Vagina (tissue), 2 donors: ENCODE measurements at regions not wholly inside any gene's neighbourhood (a gene's known extent, or its start where the extent isn't known, plus 50 kb on each side); places are given as distances from the start of the nearest gene placed in this dataset.
A peak's percentile ranks its signal among the peaks of the same experiment; 100 is the strongest.
"Not testable (repeated sequence)": the region's sequence is repeated elsewhere in the genome, so short reads cannot be mapped to it uniquely, and the experiment has no call there.

ENCODE experiments used
- DNase-seq, 2 donors: peaks; one replicate each; pipeline ENCODE4 v3.0.0-alpha.2; 2017; ENCODE audit errors: extremely low spot score in 2 of 2
- H3K27ac ChIP-seq: fragments of 200-600 bp; sonication (generic); one replicate; pipeline ENCODE4 v1.5.1; 2019
- H3K27me3 ChIP-seq: fragments of 200-600 bp; sonication (generic); one replicate; pipeline ENCODE4 v1.5.1; 2019
- H3K36me3 ChIP-seq, 2 donors: fragments of 200-600 bp; sonication (generic); one replicate each; pipeline ENCODE4 v1.5.1; 2017 to 2019
- H3K4me1 ChIP-seq: fragments of 200-600 bp; sonication (generic); one replicate; pipeline ENCODE4 v1.5.1; 2019
- H3K4me3 ChIP-seq, 2 donors: fragments of 200-600 bp; sonication (generic); 1 replicate in 1 of 2; 2 replicates in 1 of 2; pipeline ENCODE4 v1.5.1; 2016 to 2019
- H3K9me3 ChIP-seq: fragments of 200-600 bp; sonication (generic); one replicate; pipeline ENCODE4 v1.5.1; 2019
- CTCF ChIP-seq, 3 experiments: fragments of 450-650 bp in 2 of 3; fragments of 200-600 bp in 1 of 3; sonication (generic) in 1 of 3; IDR thresholded peaks; one replicate each; pipeline ENCODE4 v1.5.1; 2017 to 2019; ENCODE audit warnings: antibody characterized with exemption in 3 of 3, mild to moderate bottlenecking in 2 of 3, moderate library complexity in 2 of 3
- POLR2A ChIP-seq, 2 donors: fragments of 450-650 bp; IDR thresholded peaks; one replicate each; pipeline ENCODE4 v1.6.1; 2017; ENCODE audit warnings: antibody characterized with exemption in 2 of 2, mild to moderate bottlenecking in 2 of 2, moderate library complexity in 2 of 2
- POLR2AphosphoS5 ChIP-seq, 2 donors: sonication (generic); formaldehyde crosslinking; IDR thresholded peaks; one replicate each; pipeline ENCODE4 v1.9.0; 2017; ENCODE audit warnings: antibody characterized with exemption in 2 of 2, mild to moderate bottlenecking in 2 of 2, low read depth in 1 of 2; ENCODE audit not compliant: insufficient read depth in 1 of 2
- intact Hi-C: fragments of 100-400 bp; cut with DNase I; formaldehyde crosslinking; loops from one replicate; pipeline ENCODE4 v1.15.1; 2023

- Histone ChIP-seq H3K27me3 (no peaks in the 10 kb centered on the region), H3K4me1 (no peaks in the 10 kb centered on the region), H3K36me3 (no peaks in the 10 kb centered on the region), H3K27ac (no peak overlapping the region), H3K9me3 (no peaks in the 10 kb centered on the region), H3K4me3 (no peak overlapping the region)
- DNase-seq: no peak
- no peak for TF ChIP-seq CTCF (IDR thresholded peaks at IDR 0.05)
- no peak for TF ChIP-seq POLR2A (IDR thresholded peaks at IDR 0.05)
- no peak for TF ChIP-seq POLR2AphosphoS5 (IDR thresholded peaks at IDR 0.05; ENCODE audit: insufficient read depth in 1 of 2, low read depth in 1 of 2)
- intact Hi-C loops: no loop called here
These were observed 154.7 kb downstream of the ACTR3B start for GRCh38 chr7:152914014-152914844.

- intact Hi-C loops: not testable (repeated sequence)
These were observed 155.2 kb downstream of the ACTR3B start for GRCh38 chr7:152914845-152915102.

GRCh38 chr7:152922318-152923081, 162.9 kb downstream of the ACTR3B start:
- no peaks in the 10 kb centered on the region for H3K9me3 ChIP-seq
- H3K27me3 ChIP-seq: no peaks in the 10 kb centered on the region
- no peak for TF ChIP-seq POLR2AphosphoS5 (IDR thresholded peaks at IDR 0.05; ENCODE audit: insufficient read depth in 1 of 2, low read depth in 1 of 2)
- no peak for TF ChIP-seq POLR2A (IDR thresholded peaks at IDR 0.05)
- no peak for TF ChIP-seq CTCF (IDR thresholded peaks at IDR 0.05)
- H3K4me3 ChIP-seq: no peak overlapping the region
- intact Hi-C loops: no loop called here
- H3K4me1 ChIP-seq: peaks cover 12% of the 10 kb centered on the region
- H3K36me3 ChIP-seq: no peaks in the 10 kb centered on the region
- DNase-seq: peak in 1 of 2 donors; percentile 55
- no peak overlapping the region for H3K27ac ChIP-seq

More at GRCh38 chr7:152914845-152915102, 155.2 kb downstream of the ACTR3B start:
- not testable (repeated sequence) for H3K27ac ChIP-seq, H3K4me1 ChIP-seq, H3K27me3 ChIP-seq, H3K36me3 ChIP-seq, H3K4me3 ChIP-seq, DNase-seq, H3K9me3 ChIP-seq

- no peak for DNase-seq
- intact Hi-C loops: no loop called here
- H3K4me1 ChIP-seq: peaks cover 12% of the 10 kb centered on the region
- no peaks in the 10 kb centered on the region for H3K9me3 ChIP-seq
- H3K4me3 ChIP-seq: no peak overlapping the region
- TF ChIP-seq POLR2A (IDR thresholded peaks at IDR 0.05): no peak
- no peak for TF ChIP-seq CTCF (IDR thresholded peaks at IDR 0.05)
- TF ChIP-seq POLR2AphosphoS5 (IDR thresholded peaks at IDR 0.05; ENCODE audit: insufficient read depth in 1 of 2, low read depth in 1 of 2): no peak
- H3K27ac ChIP-seq: no peak overlapping the region
- no peaks in the 10 kb centered on the region for H3K27me3 ChIP-seq
- H3K36me3 ChIP-seq: no peaks in the 10 kb centered on the region
These were observed 164.2 kb downstream of the ACTR3B start for GRCh38 chr7:152923711-152924110.

GRCh38 chr7:152924238-152924637, 164.7 kb downstream of the ACTR3B start:
- no peak for DNase-seq
- no peaks in the 10 kb centered on the region for H3K27me3 ChIP-seq
- H3K36me3 ChIP-seq: no peaks in the 10 kb centered on the region

More at GRCh38 chr7:152924238-152924637, 164.7 kb downstream of the ACTR3B start:
- Histone ChIP-seq H3K4me3 (no peak overlapping the region), H3K4me1 (peaks cover 12% of the 10 kb centered on the region), H3K9me3 (no peaks in the 10 kb centered on the region), H3K27ac (no peak overlapping the region)
- intact Hi-C loops: no loop called here
- TF ChIP-seq POLR2A (IDR thresholded peaks at IDR 0.05): no peak
- TF ChIP-seq POLR2AphosphoS5 (IDR thresholded peaks at IDR 0.05; ENCODE audit: insufficient read depth in 1 of 2, low read depth in 1 of 2): no peak
- TF ChIP-seq CTCF (IDR thresholded peaks at IDR 0.05): no peak
